ENCODE measurements at regions not wholly inside any gene's neighbourhood (a gene's known extent, or its start where the extent isn't known, plus 50 kb on each side); places are given as distances from the start of the nearest gene placed in this dataset.
A peak's percentile ranks its signal among the peaks of the same experiment; 100 is the strongest.
"Not testable (repeated sequence)": the region's sequence is repeated elsewhere in the genome, so short reads cannot be mapped to it uniquely, and the experiment has no call there.

DNA sequence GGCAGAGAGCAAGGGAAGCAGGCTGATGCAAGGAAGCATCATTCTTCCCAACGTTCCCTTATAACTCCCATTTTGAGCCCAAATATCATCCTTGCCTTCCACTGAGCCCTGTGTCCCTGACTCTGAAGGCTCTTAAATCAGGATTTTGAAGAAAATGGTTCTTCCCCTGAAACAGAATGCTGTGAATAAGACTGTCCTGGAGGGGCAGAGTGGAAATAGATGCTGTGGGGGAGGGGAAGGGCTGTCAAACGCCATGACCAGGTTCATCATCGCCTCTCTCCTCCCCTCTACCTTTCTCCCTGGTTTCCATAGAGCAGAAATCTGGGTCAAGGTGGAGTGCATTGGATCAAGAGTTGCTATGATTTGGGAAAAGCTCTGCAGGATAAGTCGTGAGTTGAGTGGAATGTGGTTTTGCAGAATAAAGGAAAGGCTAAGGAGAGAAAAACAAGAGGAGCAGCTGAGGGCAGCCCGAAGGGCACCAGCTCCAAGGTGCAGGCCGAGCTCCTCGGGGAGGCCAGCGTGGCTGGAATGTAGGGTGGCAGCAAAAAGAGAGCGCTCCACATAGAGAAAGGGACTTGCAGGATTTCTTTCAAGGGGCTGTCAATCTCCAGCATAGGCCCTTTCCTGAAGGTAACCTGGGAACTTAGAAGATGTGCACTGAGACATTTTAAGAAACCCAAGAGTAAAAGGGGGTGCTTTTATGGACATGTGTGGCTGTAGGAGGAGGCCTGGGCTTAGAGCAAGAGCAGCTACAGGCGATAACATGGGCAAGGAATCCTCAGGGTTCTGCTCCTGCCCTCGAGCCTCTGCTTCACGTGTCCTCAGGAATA, 120.8 kb upstream of the CDYL start:
- DNase-seq (ENCODE audit: low read depth): no peak

- DNase-seq (ENCODE audit: low read depth): peak; percentile 25
These were observed 123.1 kb upstream of the CDYL start for GRCh38 chr6:4653141-4653540.

- DNase-seq (ENCODE audit: low read depth): no peak
These were observed 124.3 kb upstream of the CDYL start for GRCh38 chr6:4651831-4652467.

- DNase-seq (ENCODE audit: low read depth): peak; percentile 47
These were observed 126.5 kb upstream of the CDYL start for GRCh38 chr6:4649728-4650127.

GRCh38 chr6:4647414-4648365, 128.5 kb upstream of the CDYL start:
- DNase-seq (ENCODE audit: low read depth): peak; percentile 84

- DNase-seq (ENCODE audit: low read depth): no peak
These were observed 130.4 kb upstream of the CDYL start for GRCh38 chr6:4645713-4646360.

- DNase-seq (ENCODE audit: low read depth): no peak
These were observed 131.2 kb upstream of the CDYL start for GRCh38 chr6:4644996-4645395.

GRCh38 chr6:4641461-4641860, 134.7 kb upstream of the CDYL start:
- no peak for DNase-seq (ENCODE audit: low read depth)

GRCh38 chr6:4640139-4640538, 136.1 kb upstream of the CDYL start:
- peak; percentile 53 for DNase-seq (ENCODE audit: low read depth)

- no peak for DNase-seq (ENCODE audit: low read depth)
These were observed 137.6 kb upstream of the CDYL start for GRCh38 chr6:4638641-4639040.

- peak; percentile 92 for DNase-seq (ENCODE audit: low read depth)
These were observed 138.3 kb upstream of the CDYL start for GRCh38 chr6:4637691-4638433.

DNA sequence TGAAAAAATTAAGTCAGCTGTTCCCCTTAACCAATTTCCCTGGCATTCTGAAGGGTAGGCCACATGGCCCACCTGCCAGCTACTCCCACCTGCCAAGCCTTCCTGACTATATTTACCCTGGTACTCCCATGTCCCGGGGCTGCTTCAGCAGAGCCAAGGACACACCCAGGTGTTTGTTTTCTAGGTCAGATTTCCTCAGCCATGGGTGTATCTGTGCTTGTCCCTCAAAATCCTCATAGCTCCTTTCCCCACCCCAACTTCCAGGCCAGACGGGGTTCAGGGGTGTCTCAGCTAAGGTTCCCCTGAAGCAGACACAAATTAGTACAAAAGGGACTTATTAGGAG, 139.4 kb upstream of the CDYL start:
- DNase-seq (ENCODE audit: low read depth): no peak

DNA sequence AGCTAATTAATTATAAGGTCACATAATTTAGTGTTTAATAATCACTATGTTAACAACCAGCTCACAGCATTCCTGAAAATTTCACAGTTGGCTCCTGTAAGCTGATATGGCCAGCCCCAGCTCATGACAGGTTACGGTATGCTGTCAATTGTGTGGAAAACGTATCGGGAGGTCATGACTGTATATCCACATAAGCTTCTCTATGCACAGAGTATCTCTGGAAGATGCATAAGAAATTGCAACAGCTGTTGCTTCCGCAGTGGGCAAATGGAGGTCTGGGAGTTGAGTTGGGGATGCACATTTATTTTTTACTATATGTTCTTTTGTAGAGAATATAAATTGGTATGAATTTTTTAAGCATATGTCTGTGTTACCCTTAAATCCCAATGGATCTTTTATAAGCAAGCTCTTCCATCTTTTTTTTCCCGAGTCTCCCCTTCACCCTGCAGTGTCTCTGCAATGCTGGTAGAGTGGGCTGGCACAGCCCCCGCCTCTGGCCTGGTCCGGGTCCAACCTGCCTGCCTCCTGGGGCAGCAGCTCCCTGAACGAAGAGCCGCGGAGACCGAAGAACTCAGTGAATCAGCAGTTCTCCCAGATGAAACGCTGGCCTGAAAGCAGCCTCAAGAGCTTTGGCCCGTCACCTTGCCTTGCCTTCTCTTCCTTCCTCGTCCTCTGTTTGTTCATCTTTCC, 139.9 kb upstream of the CDYL start:
- no peak for DNase-seq (ENCODE audit: low read depth)

DNA sequence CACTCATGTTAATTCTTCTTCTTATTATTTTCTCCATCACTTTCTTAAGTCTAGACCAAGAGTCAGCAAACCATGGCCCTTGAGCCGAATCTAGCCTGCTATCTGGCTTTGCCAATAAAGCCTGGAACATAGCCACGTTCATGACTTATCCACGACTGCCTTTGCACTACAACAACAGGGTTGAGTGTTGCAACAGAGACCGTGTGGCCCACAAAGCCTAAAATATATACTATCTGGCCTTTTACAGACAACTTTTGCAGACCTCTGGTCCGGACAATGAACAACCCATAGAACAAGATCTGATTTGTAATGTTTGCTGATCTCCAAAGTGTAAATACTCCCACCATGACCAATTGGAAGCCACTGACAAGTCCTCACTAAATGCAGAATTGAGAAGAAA, 140.5 kb upstream of the CDYL start:
- DNase-seq (ENCODE audit: low read depth): no peak

DNA sequence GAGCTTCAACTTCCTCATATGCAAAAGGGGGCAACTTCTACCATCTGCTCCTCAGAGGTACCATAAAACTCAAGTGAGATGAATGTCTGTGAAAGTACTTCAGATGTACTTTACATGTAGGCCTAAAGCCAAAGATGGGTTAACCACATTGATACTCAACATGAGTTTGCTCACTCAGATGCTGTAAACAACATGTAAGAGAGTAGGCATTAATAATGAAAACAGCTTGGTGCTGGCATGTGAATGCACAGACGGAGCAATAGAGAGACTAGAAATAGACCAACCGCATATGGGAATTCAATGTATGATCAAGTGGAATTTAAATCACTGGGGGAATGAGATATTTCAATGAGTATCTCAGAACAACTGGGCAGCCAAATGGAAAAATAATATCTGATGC, 143.8 kb upstream of the CDYL start:
- no peak for DNase-seq (ENCODE audit: low read depth)

DNA sequence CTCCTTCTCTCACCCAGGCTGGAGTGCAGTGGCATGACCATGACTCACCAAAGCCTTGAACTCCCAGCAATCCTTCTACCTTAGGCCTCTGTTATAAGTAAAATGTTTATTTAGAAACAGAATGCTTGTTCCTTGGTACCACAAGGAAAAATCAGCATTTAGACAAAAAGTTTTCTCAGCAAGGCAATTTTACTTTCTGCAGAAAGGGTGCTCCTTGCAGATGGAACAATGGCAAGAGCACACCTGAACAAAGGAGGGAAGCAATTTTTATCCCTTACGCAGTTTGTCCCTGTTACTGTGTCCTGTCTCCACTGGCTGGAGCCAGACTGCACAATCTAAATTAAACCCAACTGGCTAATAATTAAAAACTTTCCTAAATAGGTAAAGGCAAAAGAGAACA, 146.4 kb upstream of the CDYL start:
- DNase-seq (ENCODE audit: low read depth): not testable (repeated sequence)

DNA sequence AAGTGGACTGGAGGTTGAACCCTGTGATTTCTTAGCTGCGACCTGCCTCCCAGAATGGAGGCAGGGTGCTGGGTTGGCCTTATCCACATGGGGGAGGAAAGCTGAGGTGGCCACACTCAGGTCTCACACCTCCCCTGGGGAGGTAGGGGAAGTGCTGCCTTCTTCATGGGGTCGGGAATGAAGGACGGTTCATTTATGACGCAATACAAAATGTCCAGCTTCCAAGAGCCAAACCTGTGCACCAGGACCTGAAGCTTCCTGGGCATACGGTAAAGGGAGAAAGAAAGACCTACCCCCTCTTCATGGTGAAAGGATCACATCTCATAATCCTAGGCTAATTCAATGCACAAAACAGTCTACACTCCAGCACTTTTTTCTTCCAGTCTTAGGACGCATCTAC, 150.6 kb upstream of the CDYL start:
- no peak for DNase-seq (ENCODE audit: low read depth)

- DNase-seq (ENCODE audit: low read depth): no peak
These were observed 151.5 kb upstream of the CDYL start for GRCh38 chr6:4624726-4625125.

DNA sequence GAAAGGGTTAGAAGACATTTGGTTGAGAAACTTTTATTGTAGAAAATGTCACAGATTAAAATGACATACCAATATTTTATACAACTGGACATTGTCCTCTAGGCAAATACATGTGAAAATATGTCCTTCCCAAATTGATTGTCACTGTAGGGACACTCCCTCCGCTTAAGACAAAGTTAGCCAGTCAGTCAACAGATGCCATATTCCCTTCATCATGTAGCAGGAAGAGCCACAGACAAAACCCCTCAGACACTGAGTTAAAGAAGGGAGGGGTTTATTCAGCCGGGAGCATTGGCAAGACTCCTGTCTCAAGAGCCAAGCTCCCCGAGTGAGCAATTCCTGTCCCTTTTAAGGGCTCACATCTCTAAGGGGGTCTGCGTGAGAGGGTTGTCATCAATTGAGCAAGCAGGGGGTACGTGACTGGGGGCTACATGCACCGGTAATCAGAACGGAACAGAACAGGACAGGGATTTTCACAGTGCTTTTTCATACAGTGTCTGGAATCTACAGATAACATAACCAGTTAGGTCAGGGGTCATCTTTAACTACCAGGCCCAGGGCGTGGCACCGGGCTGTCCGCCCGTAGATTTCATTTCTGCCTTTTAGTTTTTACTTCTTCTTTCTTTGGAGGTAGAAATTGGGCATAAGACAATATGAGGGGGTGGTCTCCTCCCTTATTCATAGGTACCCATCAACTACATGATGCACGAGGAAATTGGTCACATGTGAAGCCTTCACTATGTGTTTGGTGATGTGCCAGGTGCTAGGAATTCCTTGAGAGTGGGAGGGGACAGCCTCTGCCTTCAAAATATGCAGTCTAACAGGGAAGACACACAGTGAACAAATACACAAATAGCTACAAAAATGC, 155.7 kb upstream of the CDYL start:
- no peak for DNase-seq (ENCODE audit: low read depth)

DNA sequence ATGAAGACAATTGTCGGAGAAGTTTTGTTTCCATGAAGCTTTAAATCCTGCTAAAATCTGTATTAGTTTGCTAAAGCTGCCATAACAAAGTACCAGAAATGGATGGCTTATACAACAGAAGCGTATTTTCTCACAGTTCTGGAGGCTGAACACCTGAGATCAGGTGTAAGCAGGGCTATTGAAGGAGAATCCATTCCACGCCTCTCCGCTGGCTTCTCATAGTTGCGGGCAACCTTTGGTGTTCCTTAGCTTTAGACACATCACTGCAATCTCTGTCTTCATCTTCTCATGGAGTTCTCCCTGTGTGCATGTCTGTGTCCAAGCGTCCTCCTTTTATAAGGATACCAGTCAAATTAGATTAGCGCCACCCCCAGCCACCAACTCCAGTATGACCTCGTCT, 159.9 kb upstream of the CDYL start:
- no peak for DNase-seq (ENCODE audit: low read depth)

Measured in M059J (cell line).